Tongue (tissue), 1 donor: ENCODE measurements at regions not wholly inside any gene's neighbourhood (a gene's known extent, or its start where the extent isn't known, plus 50 kb on each side); places are given as distances from the start of the nearest gene placed in this dataset.
A peak's percentile ranks its signal among the peaks of the same experiment; 100 is the strongest.

ENCODE experiments used
- DNase-seq: peaks from one replicate; pipeline ENCODE4 v3.0.0-alpha.2; 2015

DNA sequence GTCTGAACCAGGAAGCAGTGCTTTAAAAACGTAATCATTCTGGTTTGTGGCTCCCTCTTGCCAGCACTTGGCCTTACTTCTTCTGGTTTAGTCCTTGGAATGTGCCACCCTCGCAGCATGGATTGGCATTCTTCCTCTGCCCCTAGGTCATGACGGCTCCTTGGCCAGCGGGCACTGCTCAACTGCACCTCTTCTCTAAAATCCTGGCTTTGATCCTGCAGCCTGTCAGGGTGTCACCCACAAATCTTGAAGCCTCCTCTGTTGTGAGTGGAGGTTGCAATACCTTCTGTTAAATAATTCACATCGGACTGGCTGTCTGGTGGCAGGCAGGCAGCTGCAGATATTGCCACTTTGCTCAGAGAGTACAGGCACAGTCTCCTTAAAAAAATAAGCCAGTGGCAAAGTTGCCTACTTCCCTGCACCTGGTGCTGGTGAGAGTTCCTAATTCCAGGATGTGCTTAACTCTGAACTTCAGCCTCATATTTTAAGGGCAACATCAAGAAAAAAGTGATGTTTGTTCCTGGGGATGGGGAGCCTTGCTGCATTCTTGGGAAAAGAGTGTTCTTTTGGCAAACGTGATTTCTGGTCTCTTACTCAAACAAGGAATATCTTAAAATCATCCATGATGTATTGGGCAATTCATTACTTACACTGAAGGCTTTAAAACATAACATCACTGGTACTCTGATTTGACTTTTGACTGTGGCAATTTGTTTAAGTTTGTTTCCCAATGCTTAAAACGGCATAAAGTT, 179.8 kb downstream of the FOXA2 start:
- DNase-seq, result no peak

GRCh38 chr20:22403632-22404361, 180.6 kb downstream of the FOXA2 start:
- DNase-seq, result peak; percentile 27

GRCh38 chr20:22403022-22403631, 181.2 kb downstream of the FOXA2 start:
- peak; percentile 64 for DNase-seq

- DNase-seq, result no peak
Measured at GRCh38 chr20:22402550-22402949, 181.8 kb downstream of the FOXA2 start.

GRCh38 chr20:22400440-22400839, 183.9 kb downstream of the FOXA2 start:
- DNase-seq, result no peak

- no peak for DNase-seq
Measured at GRCh38 chr20:22394583-22394982, 189.8 kb downstream of the FOXA2 start.

GRCh38 chr20:22390543-22390903, 193.8 kb downstream of the FOXA2 start:
- no peak for DNase-seq

DNA sequence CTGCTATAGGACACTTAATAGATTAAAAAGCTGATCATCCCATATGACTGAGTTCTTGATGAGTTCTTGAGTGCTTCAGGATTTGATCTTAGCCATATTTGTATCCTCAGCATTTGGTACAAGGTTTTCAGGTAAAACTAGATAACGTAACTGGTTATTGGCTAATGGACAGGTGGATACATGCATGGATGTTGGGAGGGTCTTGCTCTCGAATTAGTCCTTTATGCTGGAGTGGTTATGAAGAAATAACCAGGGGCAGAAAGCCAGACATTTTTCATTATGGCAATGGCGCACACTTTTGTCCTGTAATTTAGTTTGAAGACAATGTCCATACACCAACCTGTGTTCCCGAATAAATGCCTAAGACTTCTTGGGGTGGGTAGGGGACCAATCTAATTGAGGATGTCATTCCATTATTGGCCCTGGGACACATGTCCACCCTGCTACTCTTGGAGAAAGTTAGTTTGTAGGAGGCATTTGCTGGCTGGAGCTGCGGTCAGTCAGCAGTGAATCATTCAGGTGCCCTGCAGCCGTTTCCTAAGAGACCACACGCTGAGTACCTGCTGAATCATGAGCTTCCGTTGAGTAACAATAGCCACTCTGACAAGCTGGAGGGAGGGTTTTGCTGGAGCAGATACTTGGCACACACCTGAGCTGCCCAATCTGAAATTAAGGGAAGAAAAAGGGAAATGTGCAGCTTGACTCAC, 194.4 kb downstream of the FOXA2 start:
- no peak for DNase-seq

DNA sequence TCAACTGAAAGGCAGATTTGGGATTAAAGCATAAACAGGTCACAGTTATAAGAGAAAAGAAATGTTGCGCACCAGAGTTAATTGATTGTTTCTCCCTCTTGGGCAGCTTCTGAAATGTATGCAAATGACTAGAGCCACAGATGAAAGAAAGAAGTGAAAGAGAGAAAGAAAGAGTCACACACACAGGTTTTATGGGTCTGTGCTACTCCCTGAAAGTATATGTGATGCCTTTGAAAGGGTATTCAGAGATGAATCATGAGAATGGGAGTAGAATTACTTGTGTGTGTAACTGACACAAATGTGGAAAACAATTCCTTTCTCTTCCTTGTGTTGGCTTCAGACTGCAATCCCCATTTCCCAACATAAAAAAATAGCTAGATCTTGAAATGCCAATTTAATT, 196.9 kb downstream of the FOXA2 start:
- DNase-seq, result no peak

- no peak for DNase-seq
Measured at GRCh38 chr20:22386306-22386623, 198.1 kb downstream of the FOXA2 start.

DNA sequence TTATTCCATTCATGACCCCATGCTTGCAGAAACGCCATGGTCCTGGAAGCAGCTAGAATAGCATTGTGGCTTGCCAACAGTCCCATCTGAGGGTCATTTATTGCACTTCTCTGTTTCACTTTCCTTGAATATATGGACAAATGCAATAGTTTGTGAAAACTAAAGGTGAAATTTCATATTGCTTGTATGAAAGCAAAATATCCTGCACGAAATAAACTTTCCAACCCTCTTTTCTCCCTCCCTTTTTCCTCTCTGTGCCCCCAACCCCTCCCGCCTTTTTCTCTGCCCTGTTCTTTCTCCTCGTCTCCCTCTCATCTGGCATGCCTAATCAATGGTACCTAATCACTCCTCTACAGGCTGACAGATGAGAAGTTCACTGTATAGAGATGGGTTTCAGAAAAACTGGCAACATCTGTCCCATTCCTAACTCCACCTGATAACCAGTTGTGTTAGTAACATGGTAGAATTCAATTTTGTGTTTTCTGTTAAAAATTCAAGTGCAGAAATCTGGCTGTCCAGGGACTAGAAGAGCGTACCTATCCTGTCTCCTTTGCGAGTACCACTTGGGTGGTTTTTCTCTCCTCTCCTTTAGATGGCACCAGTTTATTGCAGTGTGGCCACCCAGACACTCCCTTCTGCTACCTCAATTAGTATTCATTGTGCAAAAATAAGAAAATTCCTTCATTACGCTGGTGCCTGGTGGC, 198.6 kb downstream of the FOXA2 start:
- no peak for DNase-seq

DNA sequence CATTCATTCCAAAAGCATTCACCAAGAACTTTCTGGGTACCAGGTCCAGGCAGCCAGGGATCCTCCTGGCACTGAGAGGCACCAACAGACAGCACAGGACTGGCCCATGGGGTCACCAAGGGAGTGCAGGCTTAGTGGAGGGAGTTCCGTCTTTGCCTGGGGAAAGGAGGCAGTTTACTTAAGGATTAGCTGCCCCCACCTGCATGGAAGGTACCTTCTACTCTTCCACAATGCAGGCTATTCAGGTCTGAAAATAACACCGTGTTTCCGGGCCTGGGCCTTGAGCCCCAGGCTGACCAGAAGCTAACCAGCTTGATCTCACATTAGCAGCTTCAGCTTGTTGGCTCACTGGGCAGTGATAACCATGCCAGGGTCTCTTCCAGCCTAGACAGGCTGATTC, 199.4 kb downstream of the FOXA2 start:
- no peak for DNase-seq

DNA sequence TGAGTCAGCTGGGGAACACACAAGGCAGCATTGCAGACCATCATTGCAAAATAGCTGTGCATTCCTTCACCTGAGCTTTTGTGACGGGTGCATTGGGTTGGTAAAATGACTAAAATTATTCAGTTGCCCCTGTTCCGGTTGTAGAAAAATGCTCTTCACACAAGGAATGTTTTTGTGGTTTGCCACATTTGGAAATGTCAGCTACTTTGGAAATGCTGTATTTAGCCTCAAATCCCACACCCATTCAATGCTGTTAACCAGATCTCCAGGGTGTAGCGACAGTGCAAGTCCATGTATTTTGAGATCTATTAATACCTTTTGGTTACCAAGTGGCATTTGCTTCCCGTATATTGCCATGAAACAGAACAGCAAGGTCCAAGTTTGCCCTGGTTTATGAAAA, 201.2 kb downstream of the FOXA2 start:
- DNase-seq, result no peak

DNA sequence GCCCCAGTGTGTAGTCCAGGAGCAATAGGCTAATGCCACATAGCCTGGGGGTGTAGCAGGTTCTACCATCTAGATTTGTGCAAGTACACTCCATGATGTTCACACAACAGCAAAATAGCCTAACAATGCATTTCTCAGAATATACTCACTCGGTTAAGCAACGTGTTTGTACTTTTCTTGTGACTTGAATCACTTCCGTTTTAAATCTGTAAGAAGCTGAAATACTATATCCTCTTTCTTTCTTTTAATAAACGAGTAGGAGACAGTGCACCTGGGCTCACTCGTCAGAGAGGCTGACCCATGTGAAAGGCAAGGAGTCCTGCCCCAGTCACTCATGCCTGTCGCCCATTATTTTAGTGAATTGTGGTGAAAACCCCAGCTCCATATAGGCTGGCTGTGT, 201.6 kb downstream of the FOXA2 start:
- DNase-seq, result no peak

GRCh38 chr20:22381812-22382416, 202.5 kb downstream of the FOXA2 start:
- DNase-seq, result peak; percentile 17

DNA sequence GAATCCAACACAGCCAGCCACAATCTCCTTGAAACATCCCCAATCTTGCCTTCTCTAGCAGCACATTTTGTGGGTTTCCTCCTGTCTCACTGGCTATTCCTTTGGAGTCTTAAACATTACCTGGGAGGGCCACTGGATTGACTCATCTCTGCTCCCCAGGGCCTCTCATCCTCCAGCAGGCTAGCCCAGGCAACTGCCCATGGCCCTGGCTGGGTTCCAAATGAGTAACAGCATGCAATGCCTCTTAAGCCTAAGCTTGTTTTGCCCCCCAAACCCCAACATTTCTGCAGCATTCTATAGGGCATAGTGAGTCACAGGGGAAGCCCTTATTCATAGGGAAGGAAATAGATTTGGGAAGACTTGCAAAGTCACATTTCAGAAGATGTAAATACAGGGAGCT, 204.9 kb downstream of the FOXA2 start:
- no peak for DNase-seq

DNA sequence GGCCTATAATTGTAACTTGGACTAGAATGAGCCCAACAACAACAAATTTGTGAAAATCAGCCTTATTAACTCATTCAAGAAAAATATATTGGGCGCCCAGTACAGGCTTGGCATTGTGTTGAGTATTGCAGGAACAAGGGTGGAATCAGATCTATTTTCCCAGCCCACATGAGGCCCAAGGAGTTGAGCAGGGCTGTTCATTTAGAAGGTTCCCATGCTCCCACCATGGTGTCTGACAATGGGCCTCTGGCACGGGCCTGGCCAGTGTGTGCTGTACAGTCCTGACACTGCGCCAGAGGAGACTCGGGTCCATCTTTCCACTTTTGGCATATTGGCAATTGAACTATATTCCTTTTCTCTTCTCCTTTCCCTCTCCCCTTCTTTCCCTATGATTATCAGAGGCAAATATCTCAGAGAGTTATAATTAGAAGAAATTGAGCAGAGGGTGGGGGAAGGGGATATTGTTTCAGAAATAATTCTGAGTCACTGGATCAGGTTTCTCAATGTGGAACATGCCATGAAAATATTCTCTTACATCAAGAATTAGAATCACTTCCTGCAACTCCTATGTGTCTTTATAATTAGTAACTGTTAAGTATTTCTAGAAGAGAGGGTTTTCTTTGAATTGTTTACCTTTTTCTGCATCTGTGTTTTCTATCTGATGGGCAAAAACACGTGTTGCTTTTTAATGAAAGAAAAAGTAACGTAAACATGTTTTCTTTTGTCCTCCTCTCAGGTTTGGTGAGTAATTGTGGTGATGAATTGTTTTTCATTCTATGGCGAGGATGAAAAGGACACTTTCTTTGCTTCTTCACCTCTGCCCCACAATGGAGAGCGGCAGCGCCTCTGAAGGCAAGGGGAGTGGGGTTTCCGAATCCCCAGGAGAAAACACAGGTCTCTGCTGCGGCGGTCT, 209.4 kb downstream of the FOXA2 start:
- peak; percentile 38 for DNase-seq

DNA sequence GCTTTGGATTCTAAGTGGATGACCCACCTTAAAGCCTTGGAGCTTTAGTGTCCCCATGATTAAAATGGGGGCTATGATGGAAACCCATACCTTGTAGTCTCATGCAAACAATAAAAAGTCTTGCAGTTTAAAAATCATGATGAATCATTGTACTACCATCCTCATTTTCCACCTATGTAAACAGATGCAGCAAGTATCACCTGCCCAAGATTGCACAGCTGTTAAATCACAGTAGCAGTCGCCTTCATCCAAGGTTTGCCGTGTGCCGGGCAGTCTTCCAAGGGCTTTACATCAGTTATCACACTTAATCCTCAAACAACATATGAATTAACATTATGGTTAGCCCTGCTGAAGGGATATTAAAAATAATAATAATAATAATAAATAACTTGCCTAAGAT, 210.3 kb downstream of the FOXA2 start:
- peak; percentile 42 for DNase-seq

DNA sequence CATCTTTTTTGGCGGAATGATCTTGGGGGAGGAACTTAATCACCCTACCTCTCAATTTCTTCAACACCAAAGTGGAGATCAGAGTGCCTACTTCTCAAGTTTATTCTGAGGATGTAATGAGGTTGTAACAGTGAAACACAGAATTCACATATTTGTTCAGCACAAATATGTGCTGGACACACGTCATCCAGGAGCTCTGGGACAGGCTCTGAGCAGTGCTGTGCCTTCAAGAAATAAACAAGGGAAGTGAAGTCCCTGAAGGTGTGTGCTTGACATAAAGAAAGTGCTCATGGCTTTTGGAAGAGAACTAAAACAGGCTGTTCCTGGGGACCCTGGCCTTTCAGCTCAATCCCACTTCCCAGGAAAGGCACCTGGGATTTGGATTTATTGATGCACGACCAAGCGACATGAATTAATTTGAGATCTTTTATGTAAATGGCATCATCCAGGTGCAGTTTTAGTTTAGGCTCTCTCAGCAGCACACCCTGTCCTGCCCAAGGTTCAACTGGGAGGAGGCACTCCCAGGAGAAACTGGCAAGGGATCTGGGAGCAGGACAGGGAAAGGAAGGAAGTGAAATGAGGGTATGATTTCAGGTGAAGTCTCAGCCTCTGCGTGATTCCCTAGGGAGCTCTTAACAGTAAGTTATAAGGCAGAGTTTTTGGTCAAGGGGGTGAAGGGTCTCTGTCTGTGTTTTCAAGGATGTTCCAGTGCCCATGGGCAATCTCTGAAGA, 211.0 kb downstream of the FOXA2 start:
- DNase-seq, result no peak

DNA sequence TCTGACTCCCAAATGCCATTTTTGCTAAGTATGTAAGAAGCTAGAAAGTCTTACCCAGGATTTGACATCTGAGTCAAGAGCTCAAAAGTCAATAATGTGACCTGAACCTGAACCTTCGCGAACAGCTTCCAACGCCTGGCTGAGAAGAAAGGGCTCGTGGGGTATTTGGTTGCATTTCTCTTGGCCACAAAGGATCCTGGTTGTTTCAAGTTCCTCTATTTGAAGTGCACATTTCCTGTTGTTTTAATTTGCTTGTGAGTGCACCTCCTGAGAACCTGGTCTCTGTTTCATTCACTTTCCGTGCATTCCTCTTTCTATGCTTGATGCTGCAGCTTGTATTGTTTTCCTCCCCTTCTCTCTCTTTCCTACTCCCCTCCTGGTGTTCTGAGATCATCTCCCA, 212.5 kb downstream of the FOXA2 start:
- no peak for DNase-seq
